SJCRH30 (cell line): ENCODE measurements at regions not wholly inside any gene's neighbourhood (a gene's known extent, or its start where the extent isn't known, plus 50 kb on each side); places are given as distances from the start of the nearest gene placed in this dataset.

Experiments
- DNase-seq, 2 experiments: peaks; one replicate each; pipeline ENCODE4 v3.0.0-alpha.2; 2015 to 2020
- H3K27ac ChIP-seq: fragments of 250-450 bp; sonication (Bioruptor Pico); 2 replicates; pipeline ENCODE4 v1.5.1; 2020; ENCODE audit warnings: mild to moderate bottlenecking, moderate library complexity
- H3K27me3 ChIP-seq: fragments of 250-450 bp; sonication (Bioruptor Pico); 2 replicates; pipeline ENCODE4 v1.5.1; 2020; ENCODE audit warnings: mild to moderate bottlenecking, moderate library complexity
- H3K36me3 ChIP-seq: fragments of 250-450 bp; sonication (Bioruptor Pico); 2 replicates; pipeline ENCODE4 v1.5.1; 2020; ENCODE audit warnings: mild to moderate bottlenecking, moderate library complexity
- H3K4me1 ChIP-seq: fragments of 250-450 bp; sonication (Bioruptor Pico); 2 replicates; pipeline ENCODE4 v1.5.1; 2020; ENCODE audit warnings: mild to moderate bottlenecking, moderate library complexity
- H3K4me3 ChIP-seq: fragments of 250-450 bp; sonication (Bioruptor Pico); 2 replicates; pipeline ENCODE4 v1.5.1; 2020; ENCODE audit warnings: mild to moderate bottlenecking, moderate library complexity
- H3K9me3 ChIP-seq: fragments of 250-450 bp; sonication (Bioruptor Pico); replicated peaks from 2 replicates; pipeline ENCODE4 v1.5.1; 2020; ENCODE audit warnings: mild to moderate bottlenecking, moderate library complexity

GRCh38 chr9:21579247-21579671 lies 97.1 kb upstream of the IFNE start:
- H3K27me3 ChIP-seq: no peaks in the 10 kb centered on the region
- no peak overlapping the region for H3K27ac ChIP-seq
- DNase-seq: no peak
- H3K36me3 ChIP-seq: no peaks in the 10 kb centered on the region
- no peaks in the 10 kb centered on the region for H3K9me3 ChIP-seq
- H3K4me3 ChIP-seq: no peak overlapping the region
- peaks cover 7% of the 10 kb centered on the region for H3K4me1 ChIP-seq

- Histone ChIP-seq H3K27me3 (no peaks in the 10 kb centered on the region), H3K4me3 (no peak overlapping the region), H3K4me1 (peaks cover 7% of the 10 kb centered on the region), H3K27ac (no peak overlapping the region), H3K9me3 (no peaks in the 10 kb centered on the region), H3K36me3 (no peaks in the 10 kb centered on the region)
- no peak for DNase-seq
Observed at GRCh38 chr9:21579743-21580142, 97.6 kb upstream of the IFNE start.

- H3K4me3 ChIP-seq: no peak overlapping the region
- H3K9me3 ChIP-seq: no peaks in the 10 kb centered on the region
- H3K4me1 ChIP-seq: peaks cover 4% of the 10 kb centered on the region
- no peak for DNase-seq
- H3K27ac ChIP-seq: no peak overlapping the region
- H3K36me3 ChIP-seq: no peaks in the 10 kb centered on the region
- H3K27me3 ChIP-seq: no peaks in the 10 kb centered on the region
Observed at GRCh38 chr9:21580636-21581378, 98.7 kb upstream of the IFNE start.

GRCh38 chr9:21583628-21584377 lies 101.7 kb upstream of the IFNE start:
- Histone ChIP-seq H3K4me3 (no peak overlapping the region), H3K9me3 (no peaks in the 10 kb centered on the region), H3K36me3 (no peaks in the 10 kb centered on the region), H3K4me1 (no peaks in the 10 kb centered on the region), H3K27me3 (no peaks in the 10 kb centered on the region), H3K27ac (no peak overlapping the region)
- no peak for DNase-seq

GRCh38 chr9:21584890-21585289 lies 102.8 kb upstream of the IFNE start:
- DNase-seq: no peak
- H3K27me3 ChIP-seq: no peaks in the 10 kb centered on the region
- no peak overlapping the region for H3K4me3 ChIP-seq
- no peaks in the 10 kb centered on the region for H3K4me1 ChIP-seq
- H3K27ac ChIP-seq: no peak overlapping the region
- no peaks in the 10 kb centered on the region for H3K36me3 ChIP-seq
- no peaks in the 10 kb centered on the region for H3K9me3 ChIP-seq

GRCh38 chr9:21585756-21586752 lies 103.9 kb upstream of the IFNE start:
- no peak overlapping the region for H3K27ac ChIP-seq
- H3K9me3 ChIP-seq: no peaks in the 10 kb centered on the region
- DNase-seq: no peak
- H3K27me3 ChIP-seq: no peaks in the 10 kb centered on the region
- no peak overlapping the region for H3K4me3 ChIP-seq
- H3K36me3 ChIP-seq: no peaks in the 10 kb centered on the region
- H3K4me1 ChIP-seq: no peaks in the 10 kb centered on the region

GRCh38 chr9:21589344-21590056 lies 107.4 kb upstream of the IFNE start:
- Histone ChIP-seq H3K27me3 (no peaks in the 10 kb centered on the region), H3K36me3 (no peaks in the 10 kb centered on the region), H3K4me3 (no peak overlapping the region), H3K27ac (no peak overlapping the region), H3K4me1 (peaks cover 4% of the 10 kb centered on the region; the same call in 1 of the 2 replicates), H3K9me3 (no peaks in the 10 kb centered on the region)
- no peak for DNase-seq

- no peaks in the 10 kb centered on the region for H3K36me3 ChIP-seq
- H3K4me1 ChIP-seq: peaks cover 4% of the 10 kb centered on the region; the same call in 1 of the 2 replicates
- H3K27ac ChIP-seq: no peak overlapping the region
- H3K9me3 ChIP-seq: no peaks in the 10 kb centered on the region
- DNase-seq: no peak
- H3K27me3 ChIP-seq: no peaks in the 10 kb centered on the region
- H3K4me3 ChIP-seq: no peak overlapping the region
Observed at GRCh38 chr9:21590058-21590996, 108.2 kb upstream of the IFNE start.

- H3K4me3 ChIP-seq: no peak overlapping the region
- no peaks in the 10 kb centered on the region for H3K9me3 ChIP-seq
- H3K27ac ChIP-seq: no peak overlapping the region
- H3K27me3 ChIP-seq: no peaks in the 10 kb centered on the region
- DNase-seq: peak; percentile 26 to 29
- H3K4me1 ChIP-seq: peaks cover 4% of the 10 kb centered on the region; the same call in 1 of the 2 replicates
- H3K36me3 ChIP-seq: no peaks in the 10 kb centered on the region
Observed at GRCh38 chr9:21591221-21592062, 109.3 kb upstream of the IFNE start.

- H3K4me3 ChIP-seq: no peak overlapping the region
- no peak overlapping the region for H3K27ac ChIP-seq
- peaks cover 4% of the 10 kb centered on the region; the same call in 1 of the 2 replicates for H3K4me1 ChIP-seq
- no peaks in the 10 kb centered on the region for H3K27me3 ChIP-seq
- DNase-seq: no peak
- no peaks in the 10 kb centered on the region for H3K9me3 ChIP-seq
- H3K36me3 ChIP-seq: no peaks in the 10 kb centered on the region
Observed at GRCh38 chr9:21592063-21592338, 109.9 kb upstream of the IFNE start.

GRCh38 chr9:21597284-21597683 lies 115.2 kb upstream of the IFNE start:
- no peak overlapping the region for H3K27ac ChIP-seq
- H3K9me3 ChIP-seq: no peaks in the 10 kb centered on the region
- no peak overlapping the region for H3K4me3 ChIP-seq
- H3K36me3 ChIP-seq: no peaks in the 10 kb centered on the region
- DNase-seq: no peak
- H3K27me3 ChIP-seq: no peaks in the 10 kb centered on the region
- no peaks in the 10 kb centered on the region for H3K4me1 ChIP-seq

GRCh38 chr9:21598749-21599148 lies 116.6 kb upstream of the IFNE start:
- no peaks in the 10 kb centered on the region for H3K36me3 ChIP-seq
- H3K27ac ChIP-seq: no peak overlapping the region
- no peaks in the 10 kb centered on the region for H3K27me3 ChIP-seq
- no peaks in the 10 kb centered on the region for H3K4me1 ChIP-seq
- H3K9me3 ChIP-seq: no peaks in the 10 kb centered on the region
- no peak for DNase-seq
- H3K4me3 ChIP-seq: no peak overlapping the region

- Histone ChIP-seq H3K27me3 (no peaks in the 10 kb centered on the region), H3K4me3 (no peak overlapping the region), H3K36me3 (no peaks in the 10 kb centered on the region), H3K27ac (no peak overlapping the region), H3K9me3 (no peaks in the 10 kb centered on the region), H3K4me1 (no peaks in the 10 kb centered on the region)
- no peak for DNase-seq
Observed at GRCh38 chr9:21605489-21605931, 123.4 kb upstream of the IFNE start.
